Keratinocyte (primary cell): ENCODE measurements at regions not wholly inside any gene's neighbourhood (a gene's known extent, or its start where the extent isn't known, plus 50 kb on each side); places are given as distances from the start of the nearest gene placed in this dataset.

ENCODE experiments used
- DNase-seq: peaks from one replicate; pipeline ENCODE4 v3.0.0-alpha.2; 2011; ENCODE audit warnings: low read depth, missing footprints, low spot score
- FAIRE-seq: peaks from 2 replicates; lab custom pipeline; 2011; peaks lifted over from hg19 to GRCh38; lab: Jason Lieb, UNC
- H2AFZ ChIP-seq: 2 replicates; pipeline ENCODE4 v1.6.0; 2012; ENCODE audit warnings: low read length, control low read depth, inconsistent platforms; ENCODE audit not compliant: control insufficient read depth
- H3K27ac ChIP-seq: 2 replicates; pipeline ENCODE4 v1.5.1; 2011; ENCODE audit warnings: low read length; ENCODE audit not compliant: control insufficient read depth, insufficient read depth
- H3K27me3 ChIP-seq: 3 replicates; pipeline ENCODE4 v1.6.0; 2011; ENCODE audit warnings: low read length; ENCODE audit not compliant: control insufficient read depth, insufficient read depth; ENCODE audit errors: extremely low read depth
- H3K36me3 ChIP-seq, 2 experiments: 2 replicates in 1 of 2; 3 replicates in 1 of 2; pipeline ENCODE4 v1.5.1; 2011; ENCODE audit warnings: low read length in 2 of 2, mild to moderate bottlenecking in 1 of 2; ENCODE audit not compliant: control insufficient read depth in 2 of 2, insufficient read depth in 2 of 2; ENCODE audit errors: extremely low read depth in 1 of 2
- H3K4me1 ChIP-seq: 3 replicates; pipeline ENCODE4 v1.5.1; 2011; ENCODE audit warnings: low read length; ENCODE audit not compliant: control insufficient read depth, insufficient read depth; ENCODE audit errors: extremely low read depth
- H3K4me2 ChIP-seq: 3 replicates; pipeline ENCODE4 v1.6.0; 2011; ENCODE audit warnings: low read depth, low read length; ENCODE audit not compliant: control insufficient read depth, insufficient read depth; ENCODE audit errors: extremely low read depth
- H3K4me3 ChIP-seq, 3 experiments: fragments of 200-600 bp in 1 of 3; sonication (generic) in 1 of 3; 2 replicates in 2 of 3; 3 replicates in 1 of 3; pipeline ENCODE4 v1.5.1; 2011 to 2016; ENCODE audit warnings: low read length in 3 of 3, mild to moderate bottlenecking in 3 of 3, control low read depth in 2 of 3, inconsistent platforms in 1 of 3, low read depth in 1 of 3, mixed read lengths in 1 of 3, mixed run types in 1 of 3, moderate library complexity in 1 of 3; ENCODE audit not compliant: control insufficient read depth in 2 of 3, insufficient read depth in 2 of 3; ENCODE audit errors: extremely low read depth in 1 of 3
- H3K79me2 ChIP-seq: 2 replicates; pipeline ENCODE4 v1.6.0; 2012; ENCODE audit warnings: low read length; ENCODE audit not compliant: control insufficient read depth, insufficient read depth
- H3K9ac ChIP-seq: 3 replicates; pipeline ENCODE4 v1.6.0; 2011; ENCODE audit warnings: low read length; ENCODE audit not compliant: control insufficient read depth, insufficient read depth; ENCODE audit errors: extremely low read depth
- H3K9me1 ChIP-seq: 3 replicates; pipeline ENCODE4 v1.6.0; 2011; ENCODE audit warnings: low read length; ENCODE audit not compliant: control insufficient read depth, insufficient read depth; ENCODE audit errors: extremely low read depth
- H3K9me3 ChIP-seq: 2 replicates; pipeline ENCODE4 v1.5.1; 2012; ENCODE audit warnings: low read depth, low read length; ENCODE audit not compliant: control insufficient read depth
- H4K20me1 ChIP-seq: 3 replicates; pipeline ENCODE4 v1.6.0; 2011; ENCODE audit warnings: low read length; ENCODE audit not compliant: control insufficient read depth, insufficient read depth; ENCODE audit errors: extremely low read depth
- CTCF ChIP-seq, 3 experiments: IDR thresholded peaks in 1 of 3; conservative IDR thresholded peaks in 1 of 3; optimal IDR thresholded peaks in 1 of 3; 2 replicates in 2 of 3; 3 replicates in 1 of 3; pipeline versions ENCODE3 to v1.5.1; 2011; ENCODE audit warnings: low read length in 3 of 3, mild to moderate bottlenecking in 3 of 3, moderate library complexity in 2 of 3, control low read depth in 1 of 3, inconsistent platforms in 1 of 3; ENCODE audit not compliant: insufficient read depth in 2 of 3; ENCODE audit errors: extremely low read depth in 1 of 3
- EZH2 ChIP-seq: IDR thresholded peaks from one replicate; pipeline ENCODE4 v1.6.1; 2012; ENCODE audit warnings: inconsistent platforms, mild to moderate bottlenecking, low read length, moderate library complexity
- dilution Hi-C: fragments of 300-500 bp; cut with MboI; formaldehyde crosslinking; loops from one replicate; pipeline ENCODE4 v1.7.0; 2020; ENCODE audit warnings: low sequenced_read_pairs; ENCODE audit not compliant: extremely low pct_ligation_motif_present

GRCh38 chr5:23013395-23013998, 160.4 kb upstream of the CDH12 start:
- Histone ChIP-seq H3K9me3 (no peaks in the 10 kb centered on the region), H3K4me1 (no peaks in the 10 kb centered on the region), H3K4me2 (peak overlapping the region; percentile 86), H3K27me3 (no peaks in the 10 kb centered on the region), H3K9me1 (no peaks in the 10 kb centered on the region), H3K4me3 (peak overlapping the region in 2 of 3 experiments; percentile 59 to 81), H3K27ac (no peak overlapping the region), H3K9ac (peak overlapping the region; percentile 9), H2AFZ (peak overlapping the region; percentile 96), H3K79me2 (no peaks in the 10 kb centered on the region), H3K36me3 (no peaks in the 10 kb centered on the region), H4K20me1 (no peaks in the 10 kb centered on the region)
- FAIRE-seq (no peak), DNase-seq (no peak)
- TF ChIP-seq EZH2 = no peak
- no peak for TF ChIP-seq CTCF (optimal IDR thresholded peaks at IDR 0.05 in 1 of 3, IDR thresholded peaks at IDR 0.05 in 1 of 3, conservative IDR thresholded peaks at IDR 0.05 in 1 of 3; ENCODE audit: extremely low read depth in 1 of 3, insufficient read depth in 2 of 3, low read length in 3 of 3)
- dilution Hi-C loops = no loop called here

- peak overlapping the region; percentile 9 for H3K9ac ChIP-seq
- H3K27ac ChIP-seq = no peak overlapping the region
- no peak for FAIRE-seq
- no peak for DNase-seq
- no peaks in the 10 kb centered on the region for H3K9me1 ChIP-seq
- H3K36me3 ChIP-seq = no peaks in the 10 kb centered on the region
- peak overlapping the region; percentile 86 for H3K4me2 ChIP-seq
- no peak for TF ChIP-seq CTCF (optimal IDR thresholded peaks at IDR 0.05 in 1 of 3, IDR thresholded peaks at IDR 0.05 in 1 of 3, conservative IDR thresholded peaks at IDR 0.05 in 1 of 3; ENCODE audit: extremely low read depth in 1 of 3, insufficient read depth in 2 of 3, low read length in 3 of 3)
- no peak for TF ChIP-seq EZH2
- dilution Hi-C loops = no loop called here
- no peaks in the 10 kb centered on the region for H3K4me1 ChIP-seq
- H3K79me2 ChIP-seq = no peaks in the 10 kb centered on the region
- no peaks in the 10 kb centered on the region for H3K9me3 ChIP-seq
- H3K27me3 ChIP-seq = no peaks in the 10 kb centered on the region
- peak overlapping the region in 2 of 3 experiments; percentile 59 to 81 for H3K4me3 ChIP-seq
- H2AFZ ChIP-seq = peak overlapping the region; percentile 96
- H4K20me1 ChIP-seq = no peaks in the 10 kb centered on the region
Observed at GRCh38 chr5:23012842-23013241, 159.7 kb upstream of the CDH12 start.
